ENCODE measurements at regions not wholly inside any gene's neighbourhood (a gene's known extent, or its start where the extent isn't known, plus 50 kb on each side); places are given as distances from the start of the nearest gene placed in this dataset.

DNA sequence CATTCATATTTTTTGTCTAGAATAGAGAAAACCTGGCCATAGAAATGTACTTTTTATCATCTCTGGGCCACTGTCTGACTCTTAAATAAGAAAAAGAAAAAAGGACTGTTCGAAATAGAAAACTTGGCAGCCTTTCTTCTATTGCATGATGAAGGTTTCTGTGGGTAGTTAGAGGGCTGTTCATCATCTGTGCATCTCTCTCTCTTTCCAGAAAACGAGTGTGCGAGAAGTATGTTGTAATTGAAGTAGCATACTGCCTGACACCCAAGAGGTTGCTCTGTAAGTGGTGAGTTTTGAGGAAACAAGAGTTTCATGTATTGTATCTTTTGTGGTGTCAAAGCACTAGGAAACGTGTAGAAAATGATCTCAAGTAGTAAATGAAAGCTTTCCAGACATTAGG is 343.2 kb upstream of the TMEM229A start:
- TF ChIP-seq SMC3 (IDR thresholded peaks at IDR 0.05; ENCODE audit: low read length) (no peak), KLF13 (CRISPR knock-in tag; IDR thresholded peaks at IDR 0.05) (no peak)
- TF ChIP-seq, protein P1, sequence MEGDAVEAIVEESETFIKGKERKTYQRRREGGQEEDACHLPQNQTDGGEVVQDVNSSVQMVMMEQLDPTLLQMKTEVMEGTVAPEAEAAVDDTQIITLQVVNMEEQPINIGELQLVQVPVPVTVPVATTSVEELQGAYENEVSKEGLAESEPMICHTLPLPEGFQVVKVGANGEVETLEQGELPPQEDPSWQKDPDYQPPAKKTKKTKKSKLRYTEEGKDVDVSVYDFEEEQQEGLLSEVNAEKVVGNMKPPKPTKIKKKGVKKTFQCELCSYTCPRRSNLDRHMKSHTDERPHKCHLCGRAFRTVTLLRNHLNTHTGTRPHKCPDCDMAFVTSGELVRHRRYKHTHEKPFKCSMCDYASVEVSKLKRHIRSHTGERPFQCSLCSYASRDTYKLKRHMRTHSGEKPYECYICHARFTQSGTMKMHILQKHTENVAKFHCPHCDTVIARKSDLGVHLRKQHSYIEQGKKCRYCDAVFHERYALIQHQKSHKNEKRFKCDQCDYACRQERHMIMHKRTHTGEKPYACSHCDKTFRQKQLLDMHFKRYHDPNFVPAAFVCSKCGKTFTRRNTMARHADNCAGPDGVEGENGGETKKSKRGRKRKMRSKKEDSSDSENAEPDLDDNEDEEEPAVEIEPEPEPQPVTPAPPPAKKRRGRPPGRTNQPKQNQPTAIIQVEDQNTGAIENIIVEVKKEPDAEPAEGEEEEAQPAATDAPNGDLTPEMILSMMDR (CRISPR knock-in tag; IDR thresholded peaks at IDR 0.05), result no peak
